ENCODE measurements at regions not wholly inside any gene's neighbourhood (a gene's known extent, or its start where the extent isn't known, plus 50 kb on each side); places are given as distances from the start of the nearest gene placed in this dataset.

DNA sequence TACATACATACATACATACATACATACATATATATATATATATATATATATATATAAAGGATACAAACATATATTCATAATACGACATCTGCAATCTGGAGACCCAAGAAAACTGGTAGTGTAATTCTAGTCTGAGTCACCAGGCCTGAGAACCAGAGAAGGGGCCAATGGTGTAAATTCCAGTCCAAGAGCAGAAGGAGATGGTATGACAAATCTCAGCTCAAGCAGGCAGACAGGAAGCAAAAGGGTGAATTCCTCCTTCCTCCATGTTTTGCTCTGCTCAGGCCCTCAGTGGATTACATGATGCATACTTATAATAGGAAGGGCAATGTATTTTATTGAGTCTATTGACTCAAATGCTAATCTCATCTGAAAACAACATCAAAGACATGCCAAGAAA is 1060.4 kb upstream of the TMPRSS15 start:
- H3K4me1 ChIP-seq (ENCODE audit: control insufficient read depth, extremely low read depth, insufficient read depth, low read length): no peaks in the 10 kb centered on the region
- H3K9me1 ChIP-seq (replicated peaks; ENCODE audit: control insufficient read depth, extremely low read depth, insufficient read depth, low read length): no peaks in the 10 kb centered on the region
- no peak overlapping the region for H3K9ac ChIP-seq (replicated peaks; ENCODE audit: extremely low read depth, insufficient read depth, low read length)
- dilution Hi-C loops (cut with MboI; ENCODE audit: extremely low pct_ligation_motif_present, low sequenced_read_pairs): no loop called here
- no peaks in the 10 kb centered on the region for H3K36me3 ChIP-seq (ENCODE audit: control insufficient read depth in 2 of 2, extremely low read depth in 1 of 2, insufficient read depth in 2 of 2, low read length in 2 of 2)
- TF ChIP-seq POLR2A (IDR thresholded peaks at IDR 0.05; ENCODE audit: low read depth, low read length): no peak
- TF ChIP-seq POLR2AphosphoS5 (IDR thresholded peaks at IDR 0.05; ENCODE audit: insufficient read depth, low read depth, low read length): no peak
- no peak for TF ChIP-seq MYC (IDR thresholded peaks at IDR 0.05; ENCODE audit: low read depth, low read length)
- TF ChIP-seq JUN (IDR thresholded peaks at IDR 0.05; ENCODE audit: borderline replicate concordance, insufficient read depth, insufficient read length, low read depth): no peak
- TF ChIP-seq EZH2 (IDR thresholded peaks at IDR 0.05; ENCODE audit: borderline replicate concordance, low read depth, low read length, severe bottlenecking): no peak
- TF ChIP-seq, protein P1, sequence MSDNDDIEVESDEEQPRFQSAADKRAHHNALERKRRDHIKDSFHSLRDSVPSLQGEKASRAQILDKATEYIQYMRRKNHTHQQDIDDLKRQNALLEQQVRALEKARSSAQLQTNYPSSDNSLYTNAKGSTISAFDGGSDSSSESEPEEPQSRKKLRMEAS (IDR thresholded peaks at IDR 0.05; ENCODE audit: insufficient read depth, insufficient read length): no peak
- TF ChIP-seq, protein P2, sequence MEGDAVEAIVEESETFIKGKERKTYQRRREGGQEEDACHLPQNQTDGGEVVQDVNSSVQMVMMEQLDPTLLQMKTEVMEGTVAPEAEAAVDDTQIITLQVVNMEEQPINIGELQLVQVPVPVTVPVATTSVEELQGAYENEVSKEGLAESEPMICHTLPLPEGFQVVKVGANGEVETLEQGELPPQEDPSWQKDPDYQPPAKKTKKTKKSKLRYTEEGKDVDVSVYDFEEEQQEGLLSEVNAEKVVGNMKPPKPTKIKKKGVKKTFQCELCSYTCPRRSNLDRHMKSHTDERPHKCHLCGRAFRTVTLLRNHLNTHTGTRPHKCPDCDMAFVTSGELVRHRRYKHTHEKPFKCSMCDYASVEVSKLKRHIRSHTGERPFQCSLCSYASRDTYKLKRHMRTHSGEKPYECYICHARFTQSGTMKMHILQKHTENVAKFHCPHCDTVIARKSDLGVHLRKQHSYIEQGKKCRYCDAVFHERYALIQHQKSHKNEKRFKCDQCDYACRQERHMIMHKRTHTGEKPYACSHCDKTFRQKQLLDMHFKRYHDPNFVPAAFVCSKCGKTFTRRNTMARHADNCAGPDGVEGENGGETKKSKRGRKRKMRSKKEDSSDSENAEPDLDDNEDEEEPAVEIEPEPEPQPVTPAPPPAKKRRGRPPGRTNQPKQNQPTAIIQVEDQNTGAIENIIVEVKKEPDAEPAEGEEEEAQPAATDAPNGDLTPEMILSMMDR (IDR thresholded peaks at IDR 0.05; ENCODE audit: extremely low read depth in 1 of 2, insufficient read depth in 1 of 2, low read depth in 1 of 2, low read length in 2 of 2): no peak
- TF ChIP-seq GATA2 (IDR thresholded peaks at IDR 0.05; ENCODE audit: insufficient read depth, insufficient read length, low read depth, low read length): no peak
- no peak for TF ChIP-seq FOS (IDR thresholded peaks at IDR 0.05; ENCODE audit: borderline replicate concordance, insufficient read depth, low read length)
- no TSS peak for BruUV-seq (replicated peaks)
- no peaks in the 10 kb centered on the region for H3K79me2 ChIP-seq (ENCODE audit: control insufficient read depth, insufficient read depth, low read length)
- H3K4me3 ChIP-seq (replicated peaks in 1 of 3; ENCODE audit: insufficient read depth in 1 of 3, low read depth in 1 of 3, low read length in 3 of 3): no peak overlapping the region
- intact Hi-C loops (cut with micrococcal nuclease): no loop called here
- no peak for DNase-seq (ENCODE audit: low read depth, low spot score)
- CTCF ChIA-PET: no interaction called here
- no peaks in the 10 kb centered on the region for H3K27me3 ChIP-seq (ENCODE audit: control insufficient read depth in 2 of 2, insufficient read depth in 2 of 2, low read length in 2 of 2)
- no peaks in the 10 kb centered on the region for H4K20me1 ChIP-seq (replicated peaks; ENCODE audit: control insufficient read depth, extremely low read depth, insufficient read depth, low read length)
- no peak overlapping the region for H3K27ac ChIP-seq (ENCODE audit: insufficient read depth, low read depth, low read length)
- H3K9me3 ChIP-seq (replicated peaks; ENCODE audit: control insufficient read depth, insufficient read depth, low read length): no peaks in the 10 kb centered on the region
- H3K4me2 ChIP-seq (ENCODE audit: insufficient read depth, low read length): no peak overlapping the region
- H2AFZ ChIP-seq (ENCODE audit: low read depth, low read length): no peak overlapping the region
- FAIRE-seq: no peak
- POLR2A ChIA-PET: no interaction called here

Data from endothelial cell of umbilical vein (primary cell).